ENCODE measurements at regions not wholly inside any gene's neighbourhood (a gene's known extent, or its start where the extent isn't known, plus 50 kb on each side); places are given as distances from the start of the nearest gene placed in this dataset.

GRCh38 chr5:161115941-161116340 lies 263.9 kb upstream of the ATP10B start:
- no peak for DNase-seq

- DNase-seq: no peak
These were observed 260.4 kb upstream of the ATP10B start for GRCh38 chr5:161112371-161112770.

- no peak for DNase-seq
These were observed 253.5 kb upstream of the ATP10B start for GRCh38 chr5:161105525-161105924.

GRCh38 chr5:161098516-161098915 lies 246.5 kb upstream of the ATP10B start:
- DNase-seq: no peak

DNA sequence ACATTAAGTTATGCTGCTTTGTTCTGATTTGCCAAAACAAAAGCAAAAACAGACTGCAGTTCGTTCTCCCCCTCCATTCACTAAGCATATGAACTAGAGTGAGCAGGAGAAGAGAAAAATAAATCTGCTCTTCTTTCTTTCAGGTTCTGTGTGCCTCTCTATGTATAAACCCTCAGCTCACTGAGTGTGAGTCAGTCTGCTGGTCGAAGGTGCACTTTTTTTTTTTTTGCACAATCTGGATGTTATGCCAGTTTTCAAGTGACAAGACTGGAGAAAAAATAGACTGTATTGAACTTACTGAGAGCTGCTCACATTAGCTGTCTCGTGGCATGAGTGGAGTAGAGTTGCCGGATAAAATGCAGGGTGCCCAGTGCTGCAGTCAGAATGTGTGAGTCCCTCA lies 244.6 kb upstream of the ATP10B start:
- peak; percentile 26 for DNase-seq

- DNase-seq: peak; percentile 52
These were observed 243.9 kb upstream of the ATP10B start for GRCh38 chr5:161095953-161096352.

GRCh38 chr5:161094411-161094810 lies 242.4 kb upstream of the ATP10B start:
- DNase-seq: no peak

DNA sequence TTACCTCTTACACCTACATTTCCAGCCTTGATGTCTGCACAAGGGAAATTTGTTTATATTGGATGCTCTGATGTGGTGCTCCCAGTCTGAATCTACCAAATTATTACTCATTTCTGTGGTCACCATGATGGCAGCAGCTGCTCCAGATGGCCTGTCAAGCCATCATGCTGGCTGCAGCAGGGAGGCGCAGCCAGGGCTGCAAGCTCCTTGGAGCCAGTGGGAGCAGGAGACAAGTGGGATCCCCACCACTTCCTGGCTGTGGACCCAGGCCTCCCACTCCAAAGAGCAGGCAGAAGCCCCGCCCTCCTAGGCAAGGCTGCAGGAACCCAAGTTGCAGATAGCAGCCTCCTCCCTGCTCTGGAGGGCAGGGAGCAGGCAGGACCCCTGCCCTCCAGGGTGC lies 241.1 kb upstream of the ATP10B start:
- DNase-seq: no peak

DNA sequence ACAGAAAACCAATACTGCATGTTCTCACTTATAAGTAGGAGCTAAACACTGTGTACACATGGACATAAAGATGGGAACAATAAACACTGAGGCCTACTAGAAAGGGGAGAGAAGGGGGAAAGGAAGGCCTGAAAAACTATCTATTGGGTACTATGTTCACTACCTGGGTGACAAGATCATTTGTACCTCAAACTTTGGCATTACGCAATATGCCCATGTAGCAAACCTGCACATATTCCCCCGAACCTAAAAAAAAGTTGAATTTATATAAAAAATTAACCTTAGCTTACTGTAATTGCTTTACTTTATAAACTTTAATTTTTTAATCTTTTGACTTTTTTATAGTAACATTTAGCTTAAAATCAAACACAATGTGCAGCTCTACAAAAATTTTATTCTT lies 237.6 kb upstream of the ATP10B start:
- DNase-seq: no peak

GRCh38 chr5:161086461-161086860 lies 234.4 kb upstream of the ATP10B start:
- DNase-seq: no peak

GRCh38 chr5:161085056-161085455 lies 233.0 kb upstream of the ATP10B start:
- no peak for DNase-seq

- DNase-seq: no peak
These were observed 232.1 kb upstream of the ATP10B start for GRCh38 chr5:161084115-161084514.

DNA sequence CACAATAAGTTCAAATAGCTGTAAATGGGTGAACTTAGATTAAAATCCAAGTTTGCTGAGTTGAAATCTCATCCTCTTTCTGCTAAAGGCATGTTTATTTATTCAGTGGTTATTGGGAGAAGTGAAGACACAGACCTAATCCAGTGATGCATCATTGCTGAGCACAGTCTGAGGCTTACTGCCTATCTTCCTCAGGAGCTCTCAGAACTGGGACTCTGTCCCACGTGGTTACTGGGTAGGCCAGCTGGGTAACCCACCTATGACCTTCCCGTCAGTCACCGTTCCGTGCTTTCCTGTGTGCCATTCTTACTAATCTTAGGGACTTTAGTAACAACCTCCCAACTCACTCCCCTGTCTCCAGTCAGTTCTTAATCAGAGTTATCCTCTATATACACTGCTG lies 226.8 kb upstream of the ATP10B start:
- no peak for DNase-seq

DNA sequence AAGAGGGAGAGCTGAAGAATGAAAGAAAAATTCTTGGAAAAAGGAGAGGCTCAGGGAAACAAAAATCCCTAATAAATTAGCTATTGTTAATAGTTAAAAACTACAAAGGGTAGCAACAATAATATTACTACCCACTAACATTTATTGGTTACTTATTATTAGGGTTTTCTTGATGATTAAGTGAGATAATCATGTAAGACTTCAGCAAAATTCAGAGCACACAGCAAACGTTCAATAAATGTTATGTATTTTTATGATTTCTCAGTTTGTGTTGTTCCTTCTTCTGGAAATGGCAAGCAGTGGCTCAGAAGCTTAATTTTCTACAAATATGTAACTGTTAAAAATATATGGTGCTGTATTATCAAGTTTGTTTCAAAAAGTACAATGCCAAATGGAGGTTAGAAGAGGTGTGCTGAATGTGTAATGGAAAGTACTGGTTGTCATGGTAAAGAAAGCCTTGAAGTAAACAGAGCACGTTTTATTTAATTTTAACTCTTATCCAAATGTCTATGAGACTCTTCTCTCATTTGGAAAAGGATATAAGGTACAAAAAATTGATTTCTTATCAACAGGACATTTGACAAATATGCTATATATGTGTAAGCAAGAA lies 226.0 kb upstream of the ATP10B start:
- no peak for DNase-seq

GRCh38 chr5:161077496-161077895 lies 225.5 kb upstream of the ATP10B start:
- DNase-seq: no peak

- DNase-seq: no peak
These were observed 212.8 kb upstream of the ATP10B start for GRCh38 chr5:161064781-161065180.

DNA sequence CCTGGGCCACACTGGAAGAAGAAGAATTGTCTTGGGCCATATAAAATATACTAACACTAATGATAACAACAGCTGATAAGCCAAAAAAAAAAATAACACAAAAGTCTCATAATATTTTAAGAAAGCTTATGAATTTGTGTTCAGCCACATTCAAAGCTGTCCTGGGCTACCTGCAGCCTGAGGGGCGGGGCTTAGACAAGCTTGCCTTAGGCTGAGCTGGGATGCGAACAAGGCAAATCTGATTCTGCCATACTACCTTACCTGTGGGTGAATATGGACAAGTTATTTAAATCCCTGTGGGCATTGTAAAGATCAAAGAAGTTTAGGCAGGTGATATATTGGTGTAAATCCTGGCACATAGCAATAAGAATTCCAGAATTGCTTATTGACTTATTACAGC lies 212.3 kb upstream of the ATP10B start:
- no peak for DNase-seq

- no peak for DNase-seq
These were observed 206.8 kb upstream of the ATP10B start for GRCh38 chr5:161058781-161059180.

DNA sequence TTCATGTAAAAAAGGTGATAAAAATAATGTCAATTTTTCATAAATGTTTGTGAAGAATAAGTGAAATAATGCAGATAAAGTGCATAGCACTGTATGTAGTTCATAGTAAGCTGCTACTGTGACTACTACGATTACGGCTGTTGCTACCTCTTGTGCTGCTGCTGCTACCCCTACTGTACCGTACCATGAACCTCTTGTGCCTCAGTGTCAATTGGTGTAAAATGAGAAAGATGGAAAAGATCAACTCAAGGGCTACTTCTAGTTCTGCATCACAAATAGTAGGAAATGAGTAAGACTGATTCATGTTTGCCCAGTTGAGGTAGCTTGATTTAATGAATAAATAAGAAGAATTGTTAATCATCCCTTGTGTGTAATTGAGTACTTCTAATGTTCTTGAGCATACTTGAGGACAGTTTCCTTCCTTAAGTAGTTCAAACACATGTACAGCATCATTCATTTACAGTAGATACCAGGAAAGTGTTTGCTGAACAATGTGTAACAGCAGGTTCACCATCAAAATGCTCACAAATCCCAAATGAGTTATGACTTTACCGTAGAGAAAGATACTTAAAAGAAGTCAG lies 200.0 kb upstream of the ATP10B start:
- peak; percentile 76 for DNase-seq

DNA sequence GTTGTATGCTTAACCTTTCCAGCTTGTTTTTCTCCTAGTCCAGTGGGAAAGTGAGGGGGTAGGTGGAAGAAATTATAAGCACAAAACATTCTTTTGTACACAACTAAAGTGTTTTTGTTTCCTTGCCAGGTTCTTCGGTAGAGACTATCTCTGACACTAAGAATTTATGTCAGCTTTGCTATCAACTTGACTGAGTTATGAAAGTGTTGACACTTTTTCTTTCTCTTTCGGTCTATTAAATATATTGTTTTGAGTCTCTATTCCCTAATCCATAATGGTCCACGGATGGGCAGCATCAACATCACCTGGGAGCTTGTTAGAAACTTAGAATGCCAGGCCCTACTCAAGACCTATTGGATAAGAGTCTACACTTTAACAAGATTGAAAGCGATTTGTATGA lies 195.0 kb upstream of the ATP10B start:
- DNase-seq: no peak

DNA sequence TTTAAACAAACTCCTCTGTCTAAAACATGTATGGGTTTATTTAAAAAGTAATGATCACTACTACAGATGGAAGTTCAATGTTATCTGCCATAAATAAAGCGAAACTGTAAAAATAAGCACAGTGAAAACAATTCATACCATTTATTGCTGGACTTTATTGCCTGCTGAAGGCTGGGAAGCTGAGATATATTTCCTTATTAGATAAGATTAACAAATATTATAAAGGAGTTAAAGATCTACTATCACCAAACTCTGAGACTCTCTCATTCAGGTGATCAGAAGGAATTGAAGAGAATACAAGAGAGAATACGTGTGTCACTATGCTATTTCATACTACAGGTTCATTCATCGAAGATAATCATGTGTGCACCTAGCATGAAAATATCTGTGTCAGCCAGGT lies 190.9 kb upstream of the ATP10B start:
- no peak for DNase-seq

GRCh38 chr5:161042443-161042842 lies 190.4 kb upstream of the ATP10B start:
- no peak for DNase-seq

DNA sequence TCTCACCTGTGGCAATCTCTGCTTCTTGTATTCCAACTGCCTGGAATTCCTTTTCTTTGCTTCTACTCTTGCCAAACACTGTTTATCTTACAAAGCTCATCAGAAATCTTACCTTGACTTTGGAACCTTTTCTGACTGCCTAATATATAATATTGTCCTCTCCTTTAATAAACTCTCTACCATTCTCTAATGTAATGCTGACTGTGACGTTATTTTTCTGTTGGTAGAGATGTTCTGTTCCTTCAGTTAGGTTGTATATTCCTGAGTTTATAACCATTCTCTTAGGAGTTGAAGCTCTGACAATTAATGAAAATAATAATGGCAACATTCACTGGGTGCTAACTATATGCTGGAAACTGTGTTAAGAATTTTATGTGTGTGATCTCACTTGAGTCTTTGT lies 188.8 kb upstream of the ATP10B start:
- no peak for DNase-seq

DNA sequence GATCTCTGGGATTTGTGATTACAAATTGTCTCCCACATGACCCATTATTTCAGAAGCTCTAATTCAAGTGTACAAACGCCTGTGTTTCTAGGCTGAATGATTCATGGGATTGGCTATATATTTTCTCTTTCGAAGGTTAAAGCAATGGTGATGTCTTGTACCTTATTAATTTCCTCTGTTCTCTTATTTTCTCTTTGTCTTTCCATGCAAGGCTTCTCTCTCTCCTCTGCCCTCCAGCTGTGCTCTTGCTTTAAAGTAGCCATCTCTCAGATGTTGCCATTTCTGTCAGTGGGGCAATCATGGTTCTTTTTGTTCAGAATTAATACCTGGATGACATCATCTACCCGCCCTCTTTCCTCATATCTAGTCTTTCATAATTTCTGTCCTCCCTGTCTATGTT lies 184.3 kb upstream of the ATP10B start:
- no peak for DNase-seq

GRCh38 chr5:161034451-161034850 lies 182.4 kb upstream of the ATP10B start:
- no peak for DNase-seq
